Ovary (tissue), 7 donors: ENCODE measurements at regions not wholly inside any gene's neighbourhood (a gene's known extent, or its start where the extent isn't known, plus 50 kb on each side); places are given as distances from the start of the nearest gene placed in this dataset.

Experiments
- DNase-seq, 5 donors: peaks; one replicate each; pipeline ENCODE4 v3.0.0-alpha.2; 2019 to 2020
- H3K27ac ChIP-seq, 2 donors: fragments of 200-600 bp; one replicate each; pipeline versions ENCODE4 v1.5.1 to v1.8.0; 2019 to 2022
- H3K27me3 ChIP-seq: fragments of 200-600 bp; one replicate; pipeline ENCODE4 v1.8.0; 2022
- H3K36me3 ChIP-seq: fragments of 200-600 bp; sonication (generic); one replicate; pipeline ENCODE4 v1.5.1; 2019
- H3K4me1 ChIP-seq: one replicate; pipeline ENCODE4 v1.8.1; 2013; ENCODE audit warnings: mild to moderate bottlenecking, moderate library complexity; ENCODE audit not compliant: insufficient read depth
- H3K4me3 ChIP-seq: fragments of 200-600 bp; sonication (generic); one replicate; pipeline ENCODE4 v1.5.1; 2017
- H3K9me3 ChIP-seq, 2 donors: fragments of 200-600 bp in 1 of 2; sonication (generic) in 1 of 2; one replicate each; pipeline versions ENCODE4 v1.5.1 to v1.8.1; 2013 to 2019; ENCODE audit warnings: mild to moderate bottlenecking in 1 of 2, moderate library complexity in 1 of 2
- CTCF ChIP-seq, 3 donors: fragments of 450-650 bp in 2 of 3; fragments of 200-600 bp in 1 of 3; IDR thresholded peaks; one replicate each; pipeline versions ENCODE4 v1.5.1 to v1.8.0; 2016 to 2022; ENCODE audit warnings: antibody characterized with exemption in 3 of 3, mild to moderate bottlenecking in 1 of 3
- EP300 ChIP-seq: sonication (generic); formaldehyde crosslinking; IDR thresholded peaks from one replicate; pipeline ENCODE4 v1.6.1; 2017; ENCODE audit warnings: antibody characterized with exemption
- POLR2A ChIP-seq: fragments of 450-650 bp; IDR thresholded peaks from one replicate; pipeline ENCODE4 v1.6.1; 2017; ENCODE audit warnings: antibody characterized with exemption, mild to moderate bottlenecking, moderate library complexity
- WGBS, 3 donors: extraction: QIAGEN DNeasy Blood & Tissue Kit in 1 of 3; methylation state at CpG; one replicate each; pipeline versions ENCODE4 v1.1.5 to v1.1.7; 2013 to 2017; 5-methylcytosine and 5-hydroxymethylcytosine counted together
- intact Hi-C, 4 donors: fragments of 100-400 bp; cut with DNase I; formaldehyde crosslinking; loops; one replicate each; pipeline versions ENCODE4 v1.11.0 to v1.15.1; 2022 to 2023
- donor health status: DM: no; HTN: no; CAD: no; lungs with moderate emphysema.
- donor health status: DM: no; HTN: no; CAD: no.
- donor health status: Bipolar disorder and iron deficiency.
- donor health status: DM: no; HTN: no; CAD: no.
- donor health status: DM: yes; HTN: yes; CAD: no.

GRCh38 chr3:24060055-24060454 is 115.0 kb downstream of the NR1D2 start:
- Histone ChIP-seq H3K9me3 (no peaks in the 10 kb centered on the region), H3K4me1 (no peaks in the 10 kb centered on the region), H3K27me3 (no peaks in the 10 kb centered on the region), H3K27ac (no peak overlapping the region), H3K4me3 (no peak overlapping the region), H3K36me3 (no peaks in the 10 kb centered on the region)
- TF ChIP-seq CTCF (IDR thresholded peaks at IDR 0.05) (no peak), EP300 (no peak), POLR2A (no peak)
- intact Hi-C loops = loop anchor here in 1 of 4 donors (10.0 kb wide), 1 partner anchor 55 kb away; no protein-coding TSS in a partner anchor
- 11 to 30% (median 21%) methylated on average over 3 of the region's 3 CpGs for WGBS, 3 donors
- DNase-seq = no peak

GRCh38 chr3:24062916-24063315 is 117.8 kb downstream of the NR1D2 start:
- Histone ChIP-seq H3K27ac (no peak overlapping the region), H3K4me1 (no peaks in the 10 kb centered on the region), H3K36me3 (no peaks in the 10 kb centered on the region), H3K27me3 (no peaks in the 10 kb centered on the region), H3K4me3 (no peak overlapping the region), H3K9me3 (no peaks in the 10 kb centered on the region)
- intact Hi-C loops = loop anchor here in 1 of 4 donors (10.0 kb wide), 1 partner anchor 58 kb away; no protein-coding TSS in a partner anchor
- no peak for DNase-seq
- 62 to 68% (median 65%) methylated on average over 3 of the region's 3 CpGs for WGBS, 3 donors
- TF ChIP-seq CTCF (IDR thresholded peaks at IDR 0.05) (no peak), POLR2A (no peak), EP300 (no peak)
